Stomach smooth muscle (tissue), 2 donors: ENCODE measurements at regions not wholly inside any gene's neighbourhood (a gene's known extent, or its start where the extent isn't known, plus 50 kb on each side); places are given as distances from the start of the nearest gene placed in this dataset.

ENCODE experiments used
- H3K27ac ChIP-seq: one replicate; pipeline ENCODE4 v1.7.0; 2013; ENCODE audit warnings: mild to moderate bottlenecking, low read length, inconsistent platforms
- H3K27me3 ChIP-seq, 2 donors: one replicate each; pipeline ENCODE4 v1.7.0; 2013; ENCODE audit warnings: low read length in 2 of 2; ENCODE audit not compliant: insufficient read depth in 2 of 2, control insufficient read depth in 1 of 2
- H3K36me3 ChIP-seq, 2 donors: one replicate each; pipeline ENCODE4 v1.7.0; 2013; ENCODE audit warnings: low read length in 2 of 2; ENCODE audit not compliant: control insufficient read depth in 2 of 2, insufficient read depth in 2 of 2
- H3K4me1 ChIP-seq: one replicate; pipeline ENCODE4 v1.7.0; 2013; ENCODE audit warnings: low read length; ENCODE audit not compliant: control insufficient read depth, insufficient read depth
- H3K4me3 ChIP-seq, 2 donors: one replicate each; pipeline ENCODE4 v1.7.0; 2013; ENCODE audit warnings: low read length in 2 of 2
- H3K9ac ChIP-seq, 2 donors: one replicate each; pipeline ENCODE4 v1.7.0; 2013; ENCODE audit warnings: low read length in 2 of 2, mild to moderate bottlenecking in 1 of 2
- H3K9me3 ChIP-seq, 2 donors: one replicate each; pipeline ENCODE4 v1.7.0; 2013; ENCODE audit warnings: low read length in 2 of 2; ENCODE audit not compliant: control insufficient read depth in 2 of 2
- donor health status: healthy.
- donor health status: Pancreatic carcinoma.

- no peak overlapping the region for H3K27ac ChIP-seq
- H3K27me3 ChIP-seq, result no peaks in the 10 kb centered on the region
- no peak overlapping the region for H3K9ac ChIP-seq
- H3K36me3 ChIP-seq, result no peaks in the 10 kb centered on the region
- no peaks in the 10 kb centered on the region for H3K4me1 ChIP-seq
- H3K4me3 ChIP-seq, result no peak overlapping the region
- no peaks in the 10 kb centered on the region for H3K9me3 ChIP-seq
Measured at GRCh38 chr4:138312536-138312911, 70.4 kb upstream of the SLC7A11 start.

GRCh38 chr4:138311771-138312535 is 69.8 kb upstream of the SLC7A11 start:
- Histone ChIP-seq H3K9me3 (no peaks in the 10 kb centered on the region), H3K9ac (no peak overlapping the region), H3K4me3 (no peak overlapping the region), H3K4me1 (no peaks in the 10 kb centered on the region), H3K27ac (no peak overlapping the region), H3K36me3 (no peaks in the 10 kb centered on the region), H3K27me3 (no peaks in the 10 kb centered on the region)

- Histone ChIP-seq H3K36me3 (no peaks in the 10 kb centered on the region), H3K9me3 (no peaks in the 10 kb centered on the region), H3K9ac (no peak overlapping the region), H3K4me1 (no peaks in the 10 kb centered on the region), H3K27ac (no peak overlapping the region), H3K4me3 (no peak overlapping the region), H3K27me3 (no peaks in the 10 kb centered on the region)
Measured at GRCh38 chr4:138310991-138311390, 68.8 kb upstream of the SLC7A11 start.

- Histone ChIP-seq H3K27me3 (no peaks in the 10 kb centered on the region), H3K4me3 (no peak overlapping the region), H3K9ac (no peak overlapping the region), H3K9me3 (no peaks in the 10 kb centered on the region), H3K27ac (no peak overlapping the region), H3K36me3 (no peaks in the 10 kb centered on the region), H3K4me1 (no peaks in the 10 kb centered on the region)
Measured at GRCh38 chr4:138310498-138310897, 68.3 kb upstream of the SLC7A11 start.

GRCh38 chr4:138308356-138308755 is 66.2 kb upstream of the SLC7A11 start:
- Histone ChIP-seq H3K27me3 (no peaks in the 10 kb centered on the region), H3K4me3 (no peak overlapping the region), H3K27ac (no peak overlapping the region), H3K36me3 (no peaks in the 10 kb centered on the region), H3K9ac (no peak overlapping the region), H3K9me3 (no peaks in the 10 kb centered on the region), H3K4me1 (no peaks in the 10 kb centered on the region)

- H3K27me3 ChIP-seq, result no peaks in the 10 kb centered on the region
- no peak overlapping the region for H3K4me3 ChIP-seq
Measured at GRCh38 chr4:138307319-138307718, 65.2 kb upstream of the SLC7A11 start.

GRCh38 chr4:138305050-138305449 is 62.9 kb upstream of the SLC7A11 start:
- H3K9me3 ChIP-seq, result no peaks in the 10 kb centered on the region
- H3K4me1 ChIP-seq, result no peaks in the 10 kb centered on the region
- H3K9ac ChIP-seq, result no peak overlapping the region
- H3K4me3 ChIP-seq, result no peak overlapping the region
- H3K36me3 ChIP-seq, result no peaks in the 10 kb centered on the region
- H3K27me3 ChIP-seq, result no peaks in the 10 kb centered on the region
- H3K27ac ChIP-seq, result no peak overlapping the region

More at GRCh38 chr4:138307319-138307718, 65.2 kb upstream of the SLC7A11 start:
- H3K4me1 ChIP-seq, result no peaks in the 10 kb centered on the region
- no peaks in the 10 kb centered on the region for H3K36me3 ChIP-seq
- H3K27ac ChIP-seq, result no peak overlapping the region
- no peaks in the 10 kb centered on the region for H3K9me3 ChIP-seq
- no peak overlapping the region for H3K9ac ChIP-seq

GRCh38 chr4:138301536-138301935 is 59.4 kb upstream of the SLC7A11 start:
- H3K4me1 ChIP-seq, result no peaks in the 10 kb centered on the region
- no peaks in the 10 kb centered on the region for H3K27me3 ChIP-seq
- H3K4me3 ChIP-seq, result no peak overlapping the region
- no peaks in the 10 kb centered on the region for H3K36me3 ChIP-seq
- H3K9me3 ChIP-seq, result no peaks in the 10 kb centered on the region
- no peak overlapping the region for H3K9ac ChIP-seq
- no peak overlapping the region for H3K27ac ChIP-seq

- Histone ChIP-seq H3K9me3 (no peaks in the 10 kb centered on the region), H3K4me3 (no peak overlapping the region), H3K36me3 (no peaks in the 10 kb centered on the region), H3K4me1 (no peaks in the 10 kb centered on the region), H3K9ac (no peak overlapping the region), H3K27ac (no peak overlapping the region), H3K27me3 (no peaks in the 10 kb centered on the region)
Measured at GRCh38 chr4:138300616-138301015, 58.5 kb upstream of the SLC7A11 start.

- Histone ChIP-seq H3K4me1 (no peaks in the 10 kb centered on the region), H3K9ac (no peak overlapping the region), H3K4me3 (no peak overlapping the region), H3K9me3 (no peaks in the 10 kb centered on the region), H3K36me3 (no peaks in the 10 kb centered on the region), H3K27ac (no peak overlapping the region), H3K27me3 (no peaks in the 10 kb centered on the region)
Measured at GRCh38 chr4:138299881-138300280, 57.7 kb upstream of the SLC7A11 start.

GRCh38 chr4:138298866-138299265 is 56.7 kb upstream of the SLC7A11 start:
- no peak overlapping the region for H3K27ac ChIP-seq

More at GRCh38 chr4:138298866-138299265, 56.7 kb upstream of the SLC7A11 start:
- H3K9ac ChIP-seq, result no peak overlapping the region
- H3K4me1 ChIP-seq, result no peaks in the 10 kb centered on the region
- no peaks in the 10 kb centered on the region for H3K27me3 ChIP-seq
- H3K9me3 ChIP-seq, result no peaks in the 10 kb centered on the region
- no peaks in the 10 kb centered on the region for H3K36me3 ChIP-seq
- H3K4me3 ChIP-seq, result no peak overlapping the region
